Osteocyte (in vitro differentiated cells): ENCODE measurements at regions not wholly inside any gene's neighbourhood (a gene's known extent, or its start where the extent isn't known, plus 50 kb on each side); places are given as distances from the start of the nearest gene placed in this dataset.

Experiments
- DNase-seq: peaks from one replicate; pipeline ENCODE4 v3.0.0; 2021; ENCODE audit warnings: mixed read lengths; ENCODE audit not compliant: unreplicated experiment; ENCODE audit errors: extremely low spot score
- H3K27ac Mint-ChIP-seq: one replicate; pipeline ENCODE4 v1.8.0; 2021; ENCODE audit warnings: mild to moderate bottlenecking, mixed read lengths; ENCODE audit not compliant: unreplicated experiment
- H3K27me3 Mint-ChIP-seq: one replicate; pipeline ENCODE4 v1.8.0; 2021; ENCODE audit warnings: mixed read lengths; ENCODE audit not compliant: unreplicated experiment
- H3K36me3 Mint-ChIP-seq: one replicate; pipeline ENCODE4 v1.8.0; 2021; ENCODE audit warnings: mixed read lengths; ENCODE audit not compliant: unreplicated experiment
- H3K4me1 Mint-ChIP-seq: one replicate; pipeline ENCODE4 v1.8.0; 2021; ENCODE audit warnings: mixed read lengths; ENCODE audit not compliant: unreplicated experiment
- H3K4me3 Mint-ChIP-seq: one replicate; pipeline ENCODE4 v1.8.0; 2021; ENCODE audit warnings: mild to moderate bottlenecking, moderate library complexity, mixed read lengths; ENCODE audit not compliant: unreplicated experiment
- H3K9me3 Mint-ChIP-seq: one replicate; pipeline ENCODE4 v1.8.0; 2021; ENCODE audit warnings: mixed read lengths; ENCODE audit not compliant: unreplicated experiment
- TF ChIP-seq, protein P1 (sequence below): fragments of 200-600 bp; sonication (generic); IDR thresholded peaks from 2 replicates; pipeline ENCODE4 v1.5.0; 2021; ENCODE audit warnings: antibody characterized with exemption, mild to moderate bottlenecking, moderate library complexity

DNA sequence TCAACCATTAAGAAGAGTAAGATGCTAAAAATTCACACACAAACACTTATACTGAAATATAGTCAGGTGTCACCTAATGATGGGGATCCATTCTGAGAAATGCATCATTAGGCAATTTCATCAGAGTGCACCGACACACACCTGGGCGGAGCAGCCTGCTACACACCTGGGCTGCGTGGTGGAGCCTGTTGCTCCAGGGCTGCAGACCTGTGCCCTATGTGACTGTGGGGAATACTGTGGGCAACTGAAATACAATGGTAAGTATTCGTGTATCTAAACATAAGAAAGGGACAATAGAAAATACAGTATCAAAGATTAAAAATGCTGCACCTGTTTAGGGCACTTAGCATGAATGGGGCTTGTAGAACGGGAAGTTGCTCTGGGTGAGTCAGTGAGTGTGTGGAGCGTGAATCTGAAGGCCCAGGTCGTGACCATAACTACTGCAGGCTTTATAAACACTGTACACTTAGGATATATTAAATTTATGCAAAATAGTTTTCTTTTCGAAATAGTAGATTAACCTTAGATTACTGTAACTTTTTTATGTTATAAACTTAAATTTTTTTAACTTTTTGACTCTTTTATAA lies 124.4 kb upstream of the AFDN start:
- TF ChIP-seq, protein P1, sequence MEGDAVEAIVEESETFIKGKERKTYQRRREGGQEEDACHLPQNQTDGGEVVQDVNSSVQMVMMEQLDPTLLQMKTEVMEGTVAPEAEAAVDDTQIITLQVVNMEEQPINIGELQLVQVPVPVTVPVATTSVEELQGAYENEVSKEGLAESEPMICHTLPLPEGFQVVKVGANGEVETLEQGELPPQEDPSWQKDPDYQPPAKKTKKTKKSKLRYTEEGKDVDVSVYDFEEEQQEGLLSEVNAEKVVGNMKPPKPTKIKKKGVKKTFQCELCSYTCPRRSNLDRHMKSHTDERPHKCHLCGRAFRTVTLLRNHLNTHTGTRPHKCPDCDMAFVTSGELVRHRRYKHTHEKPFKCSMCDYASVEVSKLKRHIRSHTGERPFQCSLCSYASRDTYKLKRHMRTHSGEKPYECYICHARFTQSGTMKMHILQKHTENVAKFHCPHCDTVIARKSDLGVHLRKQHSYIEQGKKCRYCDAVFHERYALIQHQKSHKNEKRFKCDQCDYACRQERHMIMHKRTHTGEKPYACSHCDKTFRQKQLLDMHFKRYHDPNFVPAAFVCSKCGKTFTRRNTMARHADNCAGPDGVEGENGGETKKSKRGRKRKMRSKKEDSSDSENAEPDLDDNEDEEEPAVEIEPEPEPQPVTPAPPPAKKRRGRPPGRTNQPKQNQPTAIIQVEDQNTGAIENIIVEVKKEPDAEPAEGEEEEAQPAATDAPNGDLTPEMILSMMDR, result no peak
- no peak overlapping the region for H3K4me3 Mint-ChIP-seq
- H3K27me3 Mint-ChIP-seq, result no peaks in the 10 kb centered on the region
- peaks cover 18% of the 10 kb centered on the region for H3K4me1 Mint-ChIP-seq
- no peaks in the 10 kb centered on the region for H3K36me3 Mint-ChIP-seq
- no peak overlapping the region for H3K27ac Mint-ChIP-seq
- H3K9me3 Mint-ChIP-seq, result no peaks in the 10 kb centered on the region
- no peak for DNase-seq

DNA sequence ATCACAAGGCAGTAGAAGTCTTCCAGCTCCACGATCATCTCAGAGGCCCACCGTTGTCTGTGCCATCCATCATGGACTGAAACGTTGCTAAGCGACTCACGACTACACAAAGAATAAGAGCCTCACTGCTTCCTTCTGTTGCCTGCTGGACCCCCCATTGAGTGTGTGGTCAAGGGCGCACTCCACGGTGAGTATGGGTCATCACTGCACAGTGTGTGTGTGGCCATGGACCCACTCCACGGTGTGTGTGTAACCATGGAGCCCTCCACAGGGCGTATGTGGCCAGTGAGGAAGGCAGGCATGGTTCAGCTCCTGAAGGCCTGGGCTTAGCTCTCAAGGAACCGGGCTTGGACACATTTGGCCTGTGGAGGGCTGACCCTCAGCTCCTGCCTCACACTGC lies 123.4 kb upstream of the AFDN start:
- peaks cover 24% of the 10 kb centered on the region for H3K4me1 Mint-ChIP-seq
- no peaks in the 10 kb centered on the region for H3K36me3 Mint-ChIP-seq
- no peaks in the 10 kb centered on the region for H3K27me3 Mint-ChIP-seq
- H3K4me3 Mint-ChIP-seq, result no peak overlapping the region
- no peak for DNase-seq
- TF ChIP-seq, protein P1, result no peak
- no peaks in the 10 kb centered on the region for H3K9me3 Mint-ChIP-seq
- no peak overlapping the region for H3K27ac Mint-ChIP-seq

DNA sequence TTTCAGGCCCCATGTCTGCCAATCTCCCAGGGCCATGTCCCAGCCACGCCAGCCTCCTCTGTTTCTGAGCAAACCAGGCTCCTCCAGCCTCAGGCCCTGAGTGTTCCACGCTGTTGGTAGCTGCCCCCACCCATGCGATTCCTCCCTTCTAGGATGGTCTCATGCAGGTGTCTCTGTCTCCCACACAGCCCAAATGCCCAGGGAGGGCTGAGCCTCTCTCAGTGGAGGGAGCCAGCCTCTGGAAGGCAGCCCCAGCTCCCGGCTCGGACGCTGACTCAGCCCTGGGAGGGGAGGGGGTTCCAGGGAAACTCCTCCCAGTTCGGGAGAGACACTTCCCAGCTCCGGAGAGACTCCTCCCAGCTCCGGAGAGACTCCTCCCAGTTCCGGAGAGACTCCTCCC lies 122.9 kb upstream of the AFDN start:
- Mint-ChIP-seq H3K27ac (no peak overlapping the region), H3K4me3 (no peak overlapping the region), H3K36me3 (no peaks in the 10 kb centered on the region), H3K4me1 (peaks cover 24% of the 10 kb centered on the region), H3K9me3 (no peaks in the 10 kb centered on the region), H3K27me3 (no peaks in the 10 kb centered on the region)
- peak; percentile 70 for DNase-seq
- TF ChIP-seq, protein P1, result no peak

DNA sequence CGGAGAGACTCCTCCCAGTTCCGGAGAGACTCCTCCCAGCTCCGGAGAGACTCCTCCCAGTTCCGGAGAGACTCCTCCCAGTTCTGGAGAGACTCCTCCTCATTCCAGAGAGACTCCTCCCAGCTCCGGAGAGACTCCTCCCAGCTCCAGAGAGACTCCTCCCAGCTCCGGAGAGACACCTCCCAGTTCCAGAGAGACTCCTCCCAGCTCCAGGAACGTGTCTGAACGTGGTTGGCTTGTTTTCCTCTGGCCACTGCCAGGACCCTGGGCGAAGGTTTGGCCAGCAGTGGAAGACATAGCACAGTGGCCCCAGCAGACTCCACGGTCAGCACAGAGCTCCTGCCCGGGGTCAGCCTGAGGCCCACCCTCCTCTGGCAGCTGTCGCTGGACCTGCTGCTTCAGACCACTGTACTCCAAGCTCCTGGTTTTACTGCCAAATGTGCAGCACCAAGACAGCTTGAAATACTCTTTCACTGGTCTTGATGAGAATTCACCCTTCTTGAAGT lies 122.3 kb upstream of the AFDN start:
- peak; percentile 73 for DNase-seq
- Mint-ChIP-seq H3K9me3 (no peaks in the 10 kb centered on the region), H3K36me3 (no peaks in the 10 kb centered on the region), H3K27ac (no peak overlapping the region), H3K27me3 (no peaks in the 10 kb centered on the region), H3K4me3 (no peak overlapping the region), H3K4me1 (peaks cover 17% of the 10 kb centered on the region)
- TF ChIP-seq, protein P1, result no peak

DNA sequence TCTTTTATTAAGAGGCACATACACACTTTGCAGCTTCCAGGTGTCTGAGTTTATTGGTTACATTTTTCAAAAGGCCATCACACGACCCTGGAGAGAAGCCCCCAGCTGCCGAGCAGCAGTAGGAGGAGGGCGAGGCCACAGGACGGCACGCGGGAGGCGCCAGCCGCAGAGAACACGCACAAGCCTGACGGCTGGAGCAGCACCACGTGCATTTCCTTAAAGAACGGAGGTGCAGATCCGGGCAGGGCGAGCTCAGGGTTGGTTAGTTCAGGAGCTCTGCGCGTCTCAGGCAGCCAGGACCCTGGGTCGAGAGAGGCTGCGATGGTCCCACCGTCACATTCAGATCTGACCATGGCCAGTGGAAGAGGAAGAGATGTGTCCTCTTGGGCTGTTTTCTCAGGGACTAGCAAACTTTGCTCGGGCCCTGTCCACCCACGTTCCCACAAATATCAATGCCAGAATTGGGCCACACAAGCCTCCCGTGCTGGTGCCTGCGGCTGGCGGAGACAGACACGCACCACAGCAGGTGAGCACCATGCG lies 121.4 kb upstream of the AFDN start:
- no peak overlapping the region for H3K27ac Mint-ChIP-seq
- peak; percentile 79 for DNase-seq
- no peaks in the 10 kb centered on the region for H3K9me3 Mint-ChIP-seq
- peaks cover 9% of the 10 kb centered on the region for H3K4me1 Mint-ChIP-seq
- no peaks in the 10 kb centered on the region for H3K36me3 Mint-ChIP-seq
- TF ChIP-seq, protein P1, result no peak
- peaks cover 5% of the 10 kb centered on the region for H3K27me3 Mint-ChIP-seq
- no peak overlapping the region for H3K4me3 Mint-ChIP-seq
